GM12874 (cell line): ENCODE measurements at regions not wholly inside any gene's neighbourhood (a gene's known extent, or its start where the extent isn't known, plus 50 kb on each side); places are given as distances from the start of the nearest gene placed in this dataset.

Experiments
- CTCF ChIP-seq: IDR thresholded peaks from 2 replicates; pipeline ENCODE4 v1.5.1; 2011; ENCODE audit warnings: low read depth, mild to moderate bottlenecking, control low read depth, low read length, moderate library complexity; ENCODE audit not compliant: insufficient read depth

- TF ChIP-seq CTCF, result no peak
These were observed 1178.5 kb upstream of the MIR17HG start for GRCh38 chr13:90168953-90169352.

- TF ChIP-seq CTCF, result no peak
These were observed 1177.3 kb upstream of the MIR17HG start for GRCh38 chr13:90170208-90170607.

- no peak for TF ChIP-seq CTCF
These were observed 1175.8 kb upstream of the MIR17HG start for GRCh38 chr13:90171649-90172048.

- no peak for TF ChIP-seq CTCF
These were observed 1170.0 kb upstream of the MIR17HG start for GRCh38 chr13:90177512-90177911.

GRCh38 chr13:90184355-90184754 is 1163.1 kb upstream of the MIR17HG start:
- no peak for TF ChIP-seq CTCF

- TF ChIP-seq CTCF, result no peak
These were observed 1161.8 kb upstream of the MIR17HG start for GRCh38 chr13:90185734-90186133.

GRCh38 chr13:90187478-90188350 is 1159.8 kb upstream of the MIR17HG start:
- TF ChIP-seq CTCF, result no peak
